Endodermal cell (in vitro differentiated cells): ENCODE measurements at regions not wholly inside any gene's neighbourhood (a gene's known extent, or its start where the extent isn't known, plus 50 kb on each side); places are given as distances from the start of the nearest gene placed in this dataset.

Experiments
- DNase-seq: peaks from one replicate; pipeline ENCODE4 v3.0.0-alpha.2; 2017
- H3K27ac ChIP-seq: 2 replicates; pipeline ENCODE4 v1.5.1; 2013; ENCODE audit warnings: mild to moderate bottlenecking, low read depth, low read length, moderate library complexity
- H3K27me3 ChIP-seq: 2 replicates; pipeline ENCODE4 v1.6.1; 2013; ENCODE audit warnings: mild to moderate bottlenecking, low read length, moderate library complexity; ENCODE audit not compliant: insufficient read depth, control insufficient read depth, poor library complexity, severe bottlenecking
- H3K36me3 ChIP-seq: 2 replicates; pipeline ENCODE4 v1.7.0; 2013; ENCODE audit warnings: mild to moderate bottlenecking, low read length, moderate library complexity; ENCODE audit not compliant: control insufficient read depth, insufficient read depth
- H3K4me1 ChIP-seq: one replicate; pipeline ENCODE4 v1.7.0; 2013; ENCODE audit warnings: low read length; ENCODE audit not compliant: control insufficient read depth, insufficient read depth
- H3K4me3 ChIP-seq: 2 replicates; pipeline ENCODE4 v1.5.1; 2013; ENCODE audit warnings: mild to moderate bottlenecking, low read length, moderate library complexity
- H3K9ac ChIP-seq: 2 replicates; pipeline ENCODE4 v1.6.1; 2013; ENCODE audit warnings: mild to moderate bottlenecking, low read length, moderate library complexity; ENCODE audit not compliant: poor library complexity, severe bottlenecking; ENCODE audit errors: extremely low read depth
- H3K9me3 ChIP-seq: 2 replicates; pipeline ENCODE4 v1.6.1; 2013; ENCODE audit warnings: mild to moderate bottlenecking, low read length, moderate library complexity; ENCODE audit not compliant: control insufficient read depth
- H3K27ac Mint-ChIP-seq: 2 replicates; pipeline ENCODE4 v1.8.0; 2020; ENCODE audit warnings: mixed read lengths
- H3K27me3 Mint-ChIP-seq: 2 replicates; pipeline ENCODE4 v1.8.0; 2021; ENCODE audit warnings: mild to moderate bottlenecking, mixed read lengths; ENCODE audit not compliant: insufficient read depth
- H3K36me3 Mint-ChIP-seq: 2 replicates; pipeline ENCODE4 v1.8.0; 2020; ENCODE audit warnings: low read depth, mixed read lengths
- H3K4me1 Mint-ChIP-seq: 2 replicates; pipeline ENCODE4 v1.8.0; 2020; ENCODE audit warnings: mixed read lengths
- H3K4me3 Mint-ChIP-seq: 2 replicates; pipeline ENCODE4 v1.8.0; 2020; ENCODE audit warnings: mild to moderate bottlenecking, moderate library complexity, mixed read lengths
- H3K9me3 Mint-ChIP-seq: 2 replicates; pipeline ENCODE4 v1.8.0; 2020; ENCODE audit warnings: mild to moderate bottlenecking, mixed read lengths
- WGBS, 2 experiments: methylation state at CpG; one replicate each; pipeline versions ENCODE4 v1.1.5 to v1.1.7; 2013; ENCODE audit warnings: missing lambda C conversion rate in 2 of 2, mixed read lengths in 1 of 2; ENCODE audit not compliant: insufficient coverage in 1 of 2, insufficient read length in 1 of 2; 5-methylcytosine and 5-hydroxymethylcytosine counted together
- TF ChIP-seq, protein P1 (sequence below): fragments of 200-600 bp; sonication (generic); conservative IDR thresholded peaks from 2 replicates; pipeline ENCODE4 v1.5.0; 2021; ENCODE audit warnings: antibody characterized with exemption, mild to moderate bottlenecking

GRCh38 chr10:128418819-128419218, 292.6 kb upstream of the MKI67 start:
- H3K9ac ChIP-seq: no peak overlapping the region
- H3K9me3 Mint-ChIP-seq: no peaks in the 10 kb centered on the region
- H3K4me1 ChIP-seq: no peaks in the 10 kb centered on the region
- WGBS, 2 experiments: 85 to 89% methylated on average over 2 to 5 of the region's 5 CpGs
- H3K9me3 ChIP-seq: no peaks in the 10 kb centered on the region
- no peaks in the 10 kb centered on the region for H3K36me3 ChIP-seq
- no peaks in the 10 kb centered on the region for H3K4me1 Mint-ChIP-seq
- no peaks in the 10 kb centered on the region for H3K27me3 Mint-ChIP-seq
- H3K4me3 ChIP-seq: no peak overlapping the region
- no peaks in the 10 kb centered on the region for H3K36me3 Mint-ChIP-seq
- H3K27ac Mint-ChIP-seq: no peak overlapping the region
- no peak overlapping the region for H3K4me3 Mint-ChIP-seq
- H3K27ac ChIP-seq: no peak overlapping the region
- H3K27me3 ChIP-seq: no peaks in the 10 kb centered on the region
- no peak for DNase-seq
- TF ChIP-seq, protein P1, sequence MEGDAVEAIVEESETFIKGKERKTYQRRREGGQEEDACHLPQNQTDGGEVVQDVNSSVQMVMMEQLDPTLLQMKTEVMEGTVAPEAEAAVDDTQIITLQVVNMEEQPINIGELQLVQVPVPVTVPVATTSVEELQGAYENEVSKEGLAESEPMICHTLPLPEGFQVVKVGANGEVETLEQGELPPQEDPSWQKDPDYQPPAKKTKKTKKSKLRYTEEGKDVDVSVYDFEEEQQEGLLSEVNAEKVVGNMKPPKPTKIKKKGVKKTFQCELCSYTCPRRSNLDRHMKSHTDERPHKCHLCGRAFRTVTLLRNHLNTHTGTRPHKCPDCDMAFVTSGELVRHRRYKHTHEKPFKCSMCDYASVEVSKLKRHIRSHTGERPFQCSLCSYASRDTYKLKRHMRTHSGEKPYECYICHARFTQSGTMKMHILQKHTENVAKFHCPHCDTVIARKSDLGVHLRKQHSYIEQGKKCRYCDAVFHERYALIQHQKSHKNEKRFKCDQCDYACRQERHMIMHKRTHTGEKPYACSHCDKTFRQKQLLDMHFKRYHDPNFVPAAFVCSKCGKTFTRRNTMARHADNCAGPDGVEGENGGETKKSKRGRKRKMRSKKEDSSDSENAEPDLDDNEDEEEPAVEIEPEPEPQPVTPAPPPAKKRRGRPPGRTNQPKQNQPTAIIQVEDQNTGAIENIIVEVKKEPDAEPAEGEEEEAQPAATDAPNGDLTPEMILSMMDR: no peak

DNA sequence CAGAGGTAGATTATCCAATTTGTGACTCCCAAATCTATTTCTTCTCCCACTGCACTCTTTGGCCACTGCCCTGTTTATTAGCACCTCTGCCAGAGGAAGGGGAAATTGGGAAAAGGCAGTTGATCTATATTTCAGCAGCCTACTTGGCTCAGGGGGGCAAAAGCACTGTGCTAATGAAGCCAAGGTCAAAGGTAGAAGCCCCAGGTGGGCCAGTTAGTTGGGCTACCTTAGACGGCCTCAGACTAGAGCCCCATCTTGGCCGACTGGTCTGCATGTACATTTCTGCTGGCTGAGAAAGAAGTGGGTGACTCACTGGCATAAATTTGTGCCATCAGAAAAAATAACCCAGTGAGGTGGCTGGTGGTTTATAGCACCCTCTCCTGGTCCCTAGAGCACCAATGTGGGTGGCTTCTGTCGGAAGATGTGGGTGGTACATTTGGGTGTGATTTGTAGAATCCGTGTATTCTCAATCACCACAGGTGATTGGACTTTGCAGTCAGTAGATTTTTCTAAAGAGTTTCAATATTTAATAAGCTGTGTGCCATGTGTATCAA, 293.3 kb upstream of the MKI67 start:
- Mint-ChIP-seq H3K4me1 (no peaks in the 10 kb centered on the region), H3K27me3 (no peaks in the 10 kb centered on the region), H3K36me3 (no peaks in the 10 kb centered on the region), H3K4me3 (no peak overlapping the region), H3K9me3 (no peaks in the 10 kb centered on the region), H3K27ac (no peak overlapping the region)
- 81% methylated on average over 4 of the region's 4 CpGs; no CpG with 5 or more reads in 1 of the 2 experiments for WGBS, 2 experiments
- no peak overlapping the region for H3K27ac ChIP-seq
- H3K4me1 ChIP-seq: no peaks in the 10 kb centered on the region
- no peaks in the 10 kb centered on the region for H3K27me3 ChIP-seq
- H3K4me3 ChIP-seq: no peak overlapping the region
- peak; percentile 30 for DNase-seq
- H3K9ac ChIP-seq: no peak overlapping the region
- TF ChIP-seq, protein P1: peak; percentile 52
- H3K36me3 ChIP-seq: no peaks in the 10 kb centered on the region
- no peaks in the 10 kb centered on the region for H3K9me3 ChIP-seq

- H3K36me3 ChIP-seq: no peaks in the 10 kb centered on the region
- Mint-ChIP-seq H3K9me3 (no peaks in the 10 kb centered on the region), H3K27ac (no peak overlapping the region), H3K36me3 (no peaks in the 10 kb centered on the region), H3K4me3 (no peak overlapping the region), H3K4me1 (no peaks in the 10 kb centered on the region), H3K27me3 (no peaks in the 10 kb centered on the region)
- no peaks in the 10 kb centered on the region for H3K27me3 ChIP-seq
- no peak overlapping the region for H3K4me3 ChIP-seq
- no peak overlapping the region for H3K27ac ChIP-seq
- no peak overlapping the region for H3K9ac ChIP-seq
- DNase-seq: peak; percentile 17
- 85 to 87% methylated on average over 3 of the region's 3 CpGs for WGBS, 2 experiments
- no peaks in the 10 kb centered on the region for H3K4me1 ChIP-seq
- no peaks in the 10 kb centered on the region for H3K9me3 ChIP-seq
- TF ChIP-seq, protein P1: no peak
These were observed 294.4 kb upstream of the MKI67 start for GRCh38 chr10:128420623-128421022.
